GM18499 (cell line): ENCODE measurements at regions not wholly inside any gene's neighbourhood (a gene's known extent, or its start where the extent isn't known, plus 50 kb on each side); places are given as distances from the start of the nearest gene placed in this dataset.
"Not testable (repeated sequence)": the region's sequence is repeated elsewhere in the genome, so short reads cannot be mapped to it uniquely, and the experiment has no call there.

Experiments
- ATAC-seq: cut with Tn5 transposase; IDR thresholded peaks from one replicate; pipeline ENCODE4 v1.9.1; 2021; ENCODE audit warnings: moderate number of reproducible peaks; ENCODE audit not compliant: insufficient read depth, unreplicated experiment

GRCh38 chr13:44050450-44051063 lies 170.9 kb downstream of the LACC1 start:
- no peak for ATAC-seq

- ATAC-seq: no peak
These were observed 171.7 kb downstream of the LACC1 start for GRCh38 chr13:44051405-44051804.

GRCh38 chr13:44051918-44052675 lies 172.4 kb downstream of the LACC1 start:
- no peak for ATAC-seq

GRCh38 chr13:44052780-44053184 lies 173.1 kb downstream of the LACC1 start:
- no peak for ATAC-seq

GRCh38 chr13:44053208-44053607 lies 173.5 kb downstream of the LACC1 start:
- ATAC-seq: no peak

GRCh38 chr13:44054525-44054924 lies 174.8 kb downstream of the LACC1 start:
- ATAC-seq: no peak

- ATAC-seq: not testable (repeated sequence)
These were observed 176.0 kb downstream of the LACC1 start for GRCh38 chr13:44055681-44056080.

GRCh38 chr13:44058067-44058466 lies 178.4 kb downstream of the LACC1 start:
- ATAC-seq: no peak

GRCh38 chr13:44058624-44059215 lies 179.0 kb downstream of the LACC1 start:
- no peak for ATAC-seq

- ATAC-seq: no peak
These were observed 182.2 kb downstream of the LACC1 start for GRCh38 chr13:44061876-44062275.

- ATAC-seq: no peak
These were observed 183.8 kb downstream of the LACC1 start for GRCh38 chr13:44063467-44063866.

- no peak for ATAC-seq
These were observed 184.2 kb downstream of the LACC1 start for GRCh38 chr13:44063881-44064280.

- no peak for ATAC-seq
These were observed 184.7 kb downstream of the LACC1 start for GRCh38 chr13:44064357-44064756.

GRCh38 chr13:44068169-44068568 lies 188.5 kb downstream of the LACC1 start:
- ATAC-seq: no peak

- no peak for ATAC-seq
These were observed 189.0 kb downstream of the LACC1 start for GRCh38 chr13:44068737-44069136.

GRCh38 chr13:44072536-44072935 lies 192.8 kb downstream of the LACC1 start:
- ATAC-seq: no peak

- no peak for ATAC-seq
These were observed 194.9 kb downstream of the LACC1 start for GRCh38 chr13:44074611-44075010.

GRCh38 chr13:44075113-44075512 lies 195.4 kb downstream of the LACC1 start:
- no peak for ATAC-seq

- no peak for ATAC-seq
These were observed 199.2 kb downstream of the LACC1 start for GRCh38 chr13:44078806-44079376.

- no peak for ATAC-seq
These were observed 199.9 kb downstream of the LACC1 start for GRCh38 chr13:44079413-44080205.
